Panc1 (cell line): ENCODE measurements at regions not wholly inside any gene's neighbourhood (a gene's known extent, or its start where the extent isn't known, plus 50 kb on each side); places are given as distances from the start of the nearest gene placed in this dataset.

Source experiments
- SIN3A ChIP-seq: IDR thresholded peaks from 2 replicates; pipeline ENCODE4 v1.6.1; 2012; ENCODE audit warnings: low read depth, mild to moderate bottlenecking, low read length, moderate library complexity, borderline replicate concordance; ENCODE audit not compliant: insufficient read depth
- TCF7L2 ChIP-seq: IDR thresholded peaks from 2 replicates; pipeline ENCODE4 v1.6.1; 2011; ENCODE audit warnings: mild to moderate bottlenecking, low read depth, low read length, inconsistent platforms
- TF ChIP-seq, protein P1 (sequence below): fragments of 450-650 bp; IDR thresholded peaks from 2 replicates; pipeline ENCODE4 v1.5.1; 2017; ENCODE audit warnings: mild to moderate bottlenecking
- TF ChIP-seq, protein P2 (sequence below), 2 experiments: IDR thresholded peaks; 2 replicates each; pipeline ENCODE4 v1.6.1; 2011 to 2012; ENCODE audit warnings: low read depth in 2 of 2, control low read depth in 1 of 2, low read length in 1 of 2, mild to moderate bottlenecking in 1 of 2, moderate library complexity in 1 of 2; ENCODE audit not compliant: insufficient read depth in 1 of 2

DNA sequence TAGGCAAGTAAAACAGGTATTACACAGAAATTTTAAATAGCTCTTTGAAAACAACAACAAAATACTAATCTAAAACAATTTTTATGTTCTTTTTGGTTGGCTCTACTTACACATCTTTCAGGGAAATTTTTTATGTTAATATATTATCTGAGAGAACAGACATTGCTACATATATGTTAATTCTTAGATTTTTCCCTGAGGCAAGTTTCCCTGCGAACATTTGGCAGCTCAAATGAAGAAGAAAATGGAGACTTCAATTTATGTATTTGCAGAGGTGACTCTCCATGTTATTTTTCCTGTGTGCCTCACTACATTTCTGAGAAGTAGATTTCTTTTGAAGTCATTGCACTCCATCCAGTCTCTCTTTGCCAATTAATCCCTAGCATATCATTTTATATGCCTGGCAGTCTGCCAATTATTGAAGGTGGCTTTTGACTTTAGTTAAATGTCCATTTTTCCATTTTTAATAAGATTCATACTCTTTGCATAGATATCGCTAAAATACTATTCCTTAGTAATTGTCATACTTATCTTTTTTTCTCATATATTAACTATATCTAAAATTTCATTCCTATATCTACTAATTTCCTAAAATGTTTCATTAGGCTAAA lies 908.2 kb upstream of the CDH10 start:
- TF ChIP-seq, protein P1, sequence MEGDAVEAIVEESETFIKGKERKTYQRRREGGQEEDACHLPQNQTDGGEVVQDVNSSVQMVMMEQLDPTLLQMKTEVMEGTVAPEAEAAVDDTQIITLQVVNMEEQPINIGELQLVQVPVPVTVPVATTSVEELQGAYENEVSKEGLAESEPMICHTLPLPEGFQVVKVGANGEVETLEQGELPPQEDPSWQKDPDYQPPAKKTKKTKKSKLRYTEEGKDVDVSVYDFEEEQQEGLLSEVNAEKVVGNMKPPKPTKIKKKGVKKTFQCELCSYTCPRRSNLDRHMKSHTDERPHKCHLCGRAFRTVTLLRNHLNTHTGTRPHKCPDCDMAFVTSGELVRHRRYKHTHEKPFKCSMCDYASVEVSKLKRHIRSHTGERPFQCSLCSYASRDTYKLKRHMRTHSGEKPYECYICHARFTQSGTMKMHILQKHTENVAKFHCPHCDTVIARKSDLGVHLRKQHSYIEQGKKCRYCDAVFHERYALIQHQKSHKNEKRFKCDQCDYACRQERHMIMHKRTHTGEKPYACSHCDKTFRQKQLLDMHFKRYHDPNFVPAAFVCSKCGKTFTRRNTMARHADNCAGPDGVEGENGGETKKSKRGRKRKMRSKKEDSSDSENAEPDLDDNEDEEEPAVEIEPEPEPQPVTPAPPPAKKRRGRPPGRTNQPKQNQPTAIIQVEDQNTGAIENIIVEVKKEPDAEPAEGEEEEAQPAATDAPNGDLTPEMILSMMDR = no peak
- TF ChIP-seq SIN3A (no peak), TCF7L2 (no peak)
- TF ChIP-seq, protein P2, sequence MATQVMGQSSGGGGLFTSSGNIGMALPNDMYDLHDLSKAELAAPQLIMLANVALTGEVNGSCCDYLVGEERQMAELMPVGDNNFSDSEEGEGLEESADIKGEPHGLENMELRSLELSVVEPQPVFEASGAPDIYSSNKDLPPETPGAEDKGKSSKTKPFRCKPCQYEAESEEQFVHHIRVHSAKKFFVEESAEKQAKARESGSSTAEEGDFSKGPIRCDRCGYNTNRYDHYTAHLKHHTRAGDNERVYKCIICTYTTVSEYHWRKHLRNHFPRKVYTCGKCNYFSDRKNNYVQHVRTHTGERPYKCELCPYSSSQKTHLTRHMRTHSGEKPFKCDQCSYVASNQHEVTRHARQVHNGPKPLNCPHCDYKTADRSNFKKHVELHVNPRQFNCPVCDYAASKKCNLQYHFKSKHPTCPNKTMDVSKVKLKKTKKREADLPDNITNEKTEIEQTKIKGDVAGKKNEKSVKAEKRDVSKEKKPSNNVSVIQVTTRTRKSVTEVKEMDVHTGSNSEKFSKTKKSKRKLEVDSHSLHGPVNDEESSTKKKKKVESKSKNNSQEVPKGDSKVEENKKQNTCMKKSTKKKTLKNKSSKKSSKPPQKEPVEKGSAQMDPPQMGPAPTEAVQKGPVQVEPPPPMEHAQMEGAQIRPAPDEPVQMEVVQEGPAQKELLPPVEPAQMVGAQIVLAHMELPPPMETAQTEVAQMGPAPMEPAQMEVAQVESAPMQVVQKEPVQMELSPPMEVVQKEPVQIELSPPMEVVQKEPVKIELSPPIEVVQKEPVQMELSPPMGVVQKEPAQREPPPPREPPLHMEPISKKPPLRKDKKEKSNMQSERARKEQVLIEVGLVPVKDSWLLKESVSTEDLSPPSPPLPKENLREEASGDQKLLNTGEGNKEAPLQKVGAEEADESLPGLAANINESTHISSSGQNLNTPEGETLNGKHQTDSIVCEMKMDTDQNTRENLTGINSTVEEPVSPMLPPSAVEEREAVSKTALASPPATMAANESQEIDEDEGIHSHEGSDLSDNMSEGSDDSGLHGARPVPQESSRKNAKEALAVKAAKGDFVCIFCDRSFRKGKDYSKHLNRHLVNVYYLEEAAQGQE (IDR thresholded peaks at IDR 0.05; ENCODE audit: insufficient read depth in 1 of 2, low read depth in 2 of 2, low read length in 1 of 2) = no peak
